ENCODE measurements at regions not wholly inside any gene's neighbourhood (a gene's known extent, or its start where the extent isn't known, plus 50 kb on each side); places are given as distances from the start of the nearest gene placed in this dataset.

DNA sequence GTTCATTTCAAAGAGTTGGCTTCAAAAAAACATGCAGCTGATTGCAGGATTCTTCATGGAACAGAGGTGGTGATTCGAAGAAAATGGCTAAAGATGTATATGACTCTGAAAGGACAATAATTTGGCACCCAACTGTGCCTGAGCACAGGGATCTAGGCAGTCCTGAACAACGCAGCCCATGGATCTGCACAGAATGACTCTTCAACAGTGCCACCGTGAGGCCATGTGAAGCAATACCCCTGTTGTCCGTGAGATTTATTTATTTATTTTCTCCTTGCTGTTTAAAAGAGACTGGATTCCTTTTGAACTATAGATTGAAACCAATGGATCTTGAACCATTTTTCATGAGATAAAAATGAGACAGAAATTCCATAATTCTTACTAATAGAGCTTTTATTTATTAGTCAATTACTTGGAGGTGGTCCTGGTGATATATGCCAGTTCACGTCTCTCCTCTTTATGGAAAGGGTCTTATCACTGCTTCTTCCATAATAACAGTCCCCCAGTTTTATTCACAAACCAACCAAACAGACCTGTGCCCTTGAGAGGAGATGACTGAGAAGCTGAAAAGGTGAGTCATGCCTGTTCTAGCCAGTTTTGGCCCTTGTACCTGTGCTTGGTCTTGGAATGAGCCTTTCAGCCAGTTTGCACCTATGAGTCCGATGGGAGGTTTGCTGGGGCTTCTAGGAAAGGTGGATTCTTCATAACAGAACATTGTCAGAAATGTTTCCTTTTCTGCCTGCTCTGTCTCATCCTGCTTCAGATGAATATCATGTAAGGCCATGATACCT is 1598.3 kb downstream of the AACS start:
- no peak for DNase-seq

DNA sequence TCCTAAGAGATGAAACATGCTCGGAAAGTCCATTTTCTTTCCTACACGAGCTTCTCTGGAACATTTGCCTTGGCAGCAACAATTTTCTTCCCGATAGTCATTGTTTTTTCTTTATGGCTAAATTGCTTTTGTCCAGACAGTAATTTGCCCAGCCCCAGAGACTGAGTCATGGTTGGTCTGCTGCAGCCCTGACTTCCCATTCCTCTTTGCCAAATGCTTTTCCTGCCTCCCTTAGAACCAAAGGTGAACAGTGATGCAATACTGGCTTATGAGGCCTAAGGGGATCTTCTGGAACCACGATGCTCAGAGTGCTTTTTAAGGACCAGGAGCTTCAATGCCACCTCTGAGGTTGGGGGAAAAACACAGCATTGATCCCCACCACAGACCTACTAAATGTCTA is 1599.6 kb upstream of the TMEM132C start:
- DNase-seq: no peak

DNA sequence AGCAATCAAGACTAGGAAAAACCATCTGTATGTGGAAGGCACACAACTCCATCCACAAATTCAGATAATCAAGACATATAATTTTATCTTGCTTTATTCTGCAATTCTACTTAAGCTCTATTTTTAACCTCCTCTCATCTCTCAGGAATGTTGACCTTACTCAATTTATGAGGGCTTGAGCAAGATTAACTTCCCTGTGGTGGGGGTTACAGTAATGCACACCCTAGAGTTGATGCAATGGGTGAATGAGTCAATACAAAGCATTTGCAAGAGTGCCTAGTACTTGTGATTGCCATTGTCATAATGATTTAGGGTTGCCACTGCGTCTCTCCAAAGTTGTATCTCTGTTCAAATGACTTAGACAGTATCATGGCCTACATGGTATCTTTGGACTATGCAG is 1598.4 kb upstream of the TMEM132C start:
- no peak for DNase-seq

DNA sequence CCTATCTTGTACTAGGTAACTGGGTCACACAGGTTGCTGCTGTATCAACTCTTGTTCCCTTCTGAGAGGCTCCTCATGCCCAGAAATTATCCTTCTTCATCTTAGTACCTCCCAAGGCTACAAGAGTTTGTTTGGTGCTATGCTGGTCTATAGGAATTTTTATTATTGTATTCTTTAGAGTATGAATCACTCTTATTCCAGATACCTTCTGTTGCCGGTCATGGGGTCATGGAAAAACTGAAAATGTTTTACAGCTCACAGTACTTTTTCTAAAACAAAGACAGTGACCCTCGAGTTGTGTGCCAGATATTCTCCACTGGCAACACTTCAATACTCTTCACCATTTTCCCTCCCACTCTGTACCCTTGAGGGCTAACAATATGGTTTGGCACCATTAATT is 1598.0 kb upstream of the TMEM132C start:
- no peak for DNase-seq

DNA sequence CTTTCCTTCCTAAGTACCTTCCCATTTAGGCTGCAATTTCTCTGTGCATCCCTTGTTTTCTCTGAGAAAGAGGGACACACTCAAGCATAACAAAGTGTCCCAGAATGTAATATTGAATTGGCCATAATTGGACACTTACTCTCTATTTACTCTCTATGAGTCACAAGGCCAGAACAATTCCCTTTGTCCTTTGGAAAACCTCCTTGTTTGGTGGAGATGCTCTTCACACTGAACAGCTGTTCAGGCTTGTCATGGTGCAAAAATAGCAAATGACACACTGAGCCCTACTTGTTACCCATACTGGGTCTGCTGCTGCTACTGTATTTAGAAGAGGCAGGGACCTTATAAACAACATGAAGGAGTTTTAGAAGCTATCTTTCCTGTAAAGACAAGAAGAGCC is 1590.5 kb upstream of the TMEM132C start:
- DNase-seq: no peak

DNA sequence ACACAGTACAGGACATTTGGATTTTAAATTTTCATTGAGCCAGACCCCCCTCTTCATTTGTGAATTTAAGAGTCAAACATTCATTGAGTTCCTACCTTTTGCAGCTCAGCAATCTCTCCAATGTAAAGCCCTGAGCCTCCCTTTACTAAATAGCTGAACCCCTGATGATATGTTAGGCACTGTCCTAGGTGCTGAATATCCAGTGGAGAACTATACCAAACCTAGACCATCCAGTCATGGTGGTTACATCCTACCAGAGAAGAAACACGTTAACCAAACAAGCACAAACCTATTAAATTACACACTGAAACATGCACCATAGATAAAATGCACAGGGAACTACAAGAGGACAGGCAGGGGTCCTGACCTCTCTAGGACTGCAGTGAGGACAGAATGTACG is 1585.3 kb upstream of the TMEM132C start:
- no peak for DNase-seq

DNA sequence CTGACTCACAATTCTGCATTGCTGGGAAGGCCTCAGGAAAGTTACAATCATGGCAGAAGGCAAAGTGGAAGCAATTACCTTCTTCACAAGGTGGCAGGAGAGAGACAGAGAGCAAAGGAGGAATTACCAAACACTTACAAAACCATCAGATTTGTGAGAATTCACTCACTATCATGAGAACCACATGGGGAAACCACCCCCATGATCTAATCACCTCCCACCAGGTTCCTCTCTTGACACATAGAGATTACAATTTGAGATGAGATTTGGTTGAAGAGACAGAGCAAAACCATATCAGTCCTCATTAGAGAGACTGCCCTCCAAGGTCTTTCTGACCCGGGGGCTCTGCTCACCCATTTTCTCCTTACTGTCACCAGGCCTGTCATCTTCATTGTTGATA is 1582.3 kb upstream of the TMEM132C start:
- DNase-seq: no peak

DNA sequence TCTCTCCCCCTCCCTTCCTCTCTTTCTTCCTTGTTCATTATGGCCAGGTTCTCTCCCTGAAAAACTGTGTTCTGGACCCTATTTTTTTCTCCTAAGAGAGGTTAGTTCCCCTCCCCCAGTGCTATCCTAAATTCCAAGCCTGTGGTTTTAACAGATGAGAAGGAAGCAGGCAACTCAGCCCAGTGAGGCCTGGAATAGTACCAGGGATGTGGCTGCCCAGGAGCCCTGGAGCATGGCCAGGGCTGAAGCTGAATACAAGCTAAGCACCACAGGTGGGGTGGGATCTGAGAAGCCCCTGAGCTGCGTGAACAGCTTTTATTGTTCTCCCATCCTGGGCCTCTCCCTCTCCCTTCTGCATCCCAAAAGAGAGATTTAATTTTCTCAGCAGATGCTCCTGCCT is 1581.3 kb upstream of the TMEM132C start:
- no peak for DNase-seq

DNA sequence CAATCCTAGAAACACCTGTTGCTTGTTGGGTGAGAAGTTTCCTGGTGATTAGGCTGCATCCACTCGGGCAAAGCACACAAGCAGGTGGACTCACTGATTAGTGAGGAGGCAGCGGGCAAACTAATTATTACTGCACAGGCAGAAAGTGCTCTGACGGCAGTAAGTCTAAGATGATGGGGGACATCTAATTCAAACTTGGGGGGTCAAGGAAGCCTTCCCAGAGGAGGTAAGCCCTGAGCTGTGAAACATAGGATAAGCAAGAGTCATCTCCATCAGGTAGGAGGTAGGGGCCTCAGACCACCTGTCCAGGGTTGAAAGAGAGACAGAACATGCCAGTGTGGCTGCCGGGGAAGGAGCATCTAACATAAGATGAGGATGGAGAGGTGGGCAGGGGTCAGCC is 1578.4 kb upstream of the TMEM132C start:
- DNase-seq: no peak

DNA sequence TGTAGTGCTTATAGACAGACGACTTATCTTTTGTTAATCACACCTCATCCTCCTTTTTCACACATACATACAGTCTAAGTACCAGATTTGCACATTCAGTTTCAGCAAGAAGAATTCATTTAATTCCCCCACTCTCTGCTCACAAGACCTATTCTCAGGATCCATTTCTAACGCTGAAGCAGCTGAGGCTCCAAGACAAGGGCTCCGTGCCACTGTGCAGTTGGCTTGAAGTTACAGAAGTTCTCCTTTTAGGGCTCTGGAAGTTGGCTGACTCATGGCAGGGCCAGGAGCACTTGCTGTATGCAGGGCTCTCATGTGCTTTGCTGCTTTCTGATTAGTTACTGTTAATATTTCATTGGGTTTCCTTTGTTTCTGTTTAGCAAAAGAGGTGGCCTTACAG is 1566.9 kb upstream of the TMEM132C start:
- no peak for DNase-seq

DNA sequence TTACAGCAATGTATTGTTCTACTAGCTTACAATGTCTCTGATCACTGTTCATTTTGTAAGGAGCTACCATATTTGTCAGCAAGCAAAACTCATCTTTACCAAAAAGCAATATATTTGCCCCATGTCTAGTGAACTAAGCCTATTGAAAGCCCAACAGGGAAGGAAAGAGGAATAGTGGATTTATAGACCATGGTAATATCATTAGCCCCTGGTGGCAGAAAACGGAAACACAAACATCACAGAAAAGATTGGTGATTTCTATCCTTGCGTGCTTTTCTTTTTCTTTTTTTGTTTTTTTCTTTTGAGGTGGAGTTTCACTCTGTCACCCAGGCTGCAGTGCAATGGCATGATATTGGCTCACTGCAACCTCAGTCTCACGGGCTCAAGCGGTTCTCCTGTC is 1562.4 kb upstream of the TMEM132C start:
- DNase-seq: no peak

DNA sequence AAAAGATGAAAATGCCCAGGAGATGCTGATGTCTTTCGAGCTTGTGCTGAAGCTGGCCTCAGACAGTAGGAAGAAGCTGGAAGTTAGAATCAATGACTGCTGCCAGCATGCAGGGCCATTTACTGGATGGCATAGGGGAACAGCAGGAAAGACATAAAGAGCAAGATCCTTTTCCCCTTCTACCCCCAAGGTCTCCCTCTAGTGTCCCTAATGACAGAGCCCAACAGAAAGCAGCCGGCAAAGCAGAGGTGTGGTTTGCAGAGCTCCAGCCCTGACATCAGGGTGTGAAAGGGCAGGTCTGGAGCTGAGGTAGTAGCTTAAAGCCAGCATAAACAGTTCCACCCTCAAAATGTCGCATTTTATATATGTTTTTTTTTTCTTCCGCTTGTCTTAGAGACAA is 1560.7 kb upstream of the TMEM132C start:
- no peak for DNase-seq

DNA sequence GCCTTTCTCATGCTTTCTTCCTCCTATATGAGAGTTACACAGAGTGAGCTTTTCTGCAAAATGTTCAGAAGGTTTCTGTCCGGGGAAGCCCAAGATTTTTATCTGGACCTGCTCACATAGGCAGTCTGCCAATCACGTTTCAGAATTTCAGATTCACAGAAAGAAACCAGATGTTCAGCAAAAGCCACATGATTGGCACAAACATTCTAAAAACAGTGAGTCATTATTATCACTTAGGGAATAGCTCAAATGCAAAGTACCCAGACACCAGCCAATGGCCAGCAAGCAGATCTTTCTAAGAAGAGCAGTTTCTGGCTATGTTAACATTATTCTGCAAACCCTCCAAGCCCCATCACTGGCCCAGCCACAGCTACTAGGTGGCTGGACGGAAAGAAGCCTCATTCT is 1558.5 kb upstream of the TMEM132C start:
- DNase-seq: no peak

DNA sequence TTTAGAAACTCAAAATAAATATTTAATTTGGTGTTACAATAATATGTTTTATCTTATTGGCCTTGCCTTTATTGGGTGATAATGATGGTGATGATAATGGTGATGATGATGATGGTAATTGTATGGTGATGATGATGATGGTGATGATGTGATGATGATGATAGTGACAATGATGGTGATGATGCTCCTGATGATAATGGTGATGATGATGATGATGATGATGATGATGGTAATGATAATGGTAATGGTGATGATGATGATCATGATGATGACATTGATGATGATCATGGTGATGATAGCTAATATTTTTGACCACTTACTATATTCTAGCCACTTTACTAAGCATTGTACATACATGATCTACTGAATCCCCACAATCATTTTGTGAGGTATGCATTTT is 1548.6 kb upstream of the TMEM132C start:
- no peak for DNase-seq

DNA sequence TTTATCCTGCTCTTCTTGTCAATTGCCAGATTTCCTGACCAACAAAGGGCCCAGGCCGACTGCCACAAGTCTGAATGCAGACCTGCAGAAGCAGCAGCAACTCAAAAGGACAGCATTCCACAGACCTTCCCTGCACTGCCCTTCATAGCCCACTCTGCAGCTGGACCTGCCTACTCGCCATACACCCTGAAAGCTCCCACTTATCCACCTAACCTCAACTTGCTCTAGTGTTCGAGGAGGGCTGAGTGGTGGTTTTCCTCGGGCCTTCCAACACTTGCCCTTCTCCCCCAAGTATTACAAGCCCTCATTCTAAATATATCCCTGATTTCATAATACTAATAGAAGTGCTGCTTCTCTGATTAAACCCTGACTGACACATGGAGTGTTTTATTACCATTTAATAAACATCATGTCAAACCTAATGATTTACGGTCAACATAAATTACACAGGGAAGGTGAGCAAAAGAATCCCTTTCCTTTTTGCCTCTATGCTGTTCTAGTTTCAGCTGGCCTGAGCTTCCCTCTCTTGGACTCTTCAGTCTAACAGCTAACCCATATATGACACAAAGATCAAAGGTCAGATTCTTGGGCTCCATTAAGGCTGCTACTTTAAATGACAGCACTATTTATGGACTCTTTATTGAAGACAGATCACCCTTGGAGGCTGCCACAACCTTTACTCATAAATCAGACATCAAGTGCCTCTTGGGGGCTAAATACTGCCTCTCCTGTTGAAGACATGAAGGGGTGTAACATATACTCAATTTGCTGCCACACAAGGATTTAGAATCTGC is 1546.9 kb upstream of the TMEM132C start:
- no peak for DNase-seq

DNA sequence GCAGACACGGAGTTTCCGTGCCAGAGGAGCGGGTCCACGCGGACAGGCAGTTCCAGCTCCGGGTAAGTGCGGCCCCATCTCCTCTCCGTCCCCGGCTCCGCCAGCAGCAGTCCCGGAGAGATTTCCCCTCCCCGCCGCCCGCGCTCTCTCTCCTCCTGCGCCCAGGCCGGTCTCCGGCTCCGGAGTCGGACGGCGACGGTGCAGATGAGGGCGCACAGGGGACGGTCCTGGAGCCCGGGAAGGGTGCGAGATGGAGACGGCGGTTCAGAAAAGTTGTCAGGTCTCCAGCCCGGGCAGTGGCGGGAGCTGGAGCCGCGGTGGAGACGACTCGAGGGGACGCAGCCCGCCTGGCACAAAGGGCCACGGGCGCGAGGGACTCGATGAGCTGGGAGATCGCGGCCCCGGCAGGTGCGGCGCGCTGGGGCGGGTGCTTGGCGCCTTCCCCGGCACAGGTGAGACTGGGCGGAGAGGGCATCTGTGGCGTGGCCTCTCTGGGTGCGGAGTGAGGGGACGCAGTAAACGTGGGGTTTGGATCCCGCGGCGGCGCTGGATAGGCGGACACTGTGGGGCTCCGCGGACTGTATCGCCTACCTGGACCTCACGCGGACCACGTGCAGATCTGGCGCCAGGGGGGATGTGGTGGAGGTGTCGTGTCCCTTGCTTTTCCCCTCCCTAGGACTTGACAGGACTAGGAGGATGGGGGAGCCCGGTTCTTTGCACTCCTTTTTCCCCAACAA is 1540.3 kb upstream of the TMEM132C start:
- no peak for DNase-seq

DNA sequence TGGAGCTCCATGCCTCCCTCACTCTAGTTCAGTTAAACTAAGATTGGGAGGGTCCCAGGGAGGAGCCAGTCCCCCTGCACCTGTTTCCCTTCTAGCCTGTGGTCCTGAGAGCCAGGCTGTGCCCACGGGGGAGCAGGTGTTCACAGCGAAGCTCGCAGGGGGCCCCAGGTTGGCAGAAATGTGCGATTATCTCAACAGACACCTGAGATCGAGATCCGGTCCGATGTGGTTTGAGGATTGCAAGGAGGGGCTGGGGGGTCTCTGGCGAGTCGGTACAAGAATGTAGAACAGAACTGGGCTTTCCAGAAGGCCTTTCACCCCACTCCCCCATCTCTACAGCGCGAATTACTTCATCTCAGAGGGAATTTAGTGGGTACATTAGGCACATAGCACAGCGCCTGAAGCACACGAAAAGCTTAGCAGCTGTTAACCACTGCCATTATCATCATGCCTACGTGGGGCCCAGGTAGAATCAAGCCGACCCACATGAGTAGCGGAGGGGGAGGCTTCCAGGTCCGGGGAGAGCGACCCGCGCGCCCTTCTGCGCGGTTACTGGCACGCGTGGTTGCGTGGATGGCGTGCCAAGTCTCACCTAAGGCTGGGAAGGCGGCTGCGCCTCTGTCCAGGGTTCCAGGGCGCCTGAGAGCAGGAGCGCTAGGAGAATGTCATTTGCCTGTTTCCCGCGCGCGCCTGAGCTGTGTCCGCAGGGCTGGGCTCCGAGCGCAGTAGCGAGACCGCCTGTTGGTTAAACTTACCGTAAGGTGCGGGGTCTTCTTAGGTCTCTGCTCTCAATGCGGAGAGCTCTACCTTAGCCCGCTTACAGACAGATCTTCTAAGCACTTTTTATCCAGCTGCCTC is 1539.5 kb upstream of the TMEM132C start:
- DNase-seq: no peak

DNA sequence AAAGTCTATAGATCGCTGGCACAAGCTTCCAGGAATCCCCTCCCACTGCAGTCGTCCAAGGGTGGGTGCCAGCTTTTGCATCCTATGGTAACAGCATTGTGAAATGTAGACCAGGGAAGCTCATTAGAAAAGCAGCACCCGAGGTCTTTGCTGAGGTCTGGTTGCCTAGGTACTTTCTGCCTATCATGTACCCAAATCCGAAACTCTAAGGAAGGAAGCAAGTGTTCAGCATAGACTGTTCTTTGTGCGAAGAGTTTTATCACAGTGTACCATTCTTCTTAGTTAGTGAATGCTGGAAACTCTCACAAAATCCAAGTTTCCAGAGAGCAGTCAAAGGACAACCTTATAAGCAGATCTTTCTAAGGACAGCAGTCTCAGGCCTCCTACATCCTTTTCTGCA is 1532.7 kb upstream of the TMEM132C start:
- no peak for DNase-seq

DNA sequence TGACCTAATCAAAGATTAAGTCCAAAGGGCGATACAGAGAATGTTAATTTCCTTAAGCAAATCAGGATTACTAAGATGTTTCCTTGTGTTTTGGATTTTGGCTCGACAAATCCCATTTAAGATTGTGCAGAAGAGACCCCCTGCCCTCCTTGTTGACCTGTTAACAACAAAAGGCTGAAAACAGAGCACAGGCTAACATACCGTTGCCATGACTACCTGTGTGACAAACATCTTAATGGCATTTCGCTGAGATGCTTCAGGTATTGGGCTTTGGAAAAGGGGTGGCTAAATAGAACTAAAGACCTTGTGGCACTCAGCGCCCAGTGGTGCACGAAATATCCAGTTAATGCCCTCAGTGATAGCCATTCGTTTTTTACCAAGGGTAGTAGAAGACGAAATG is 1532.3 kb upstream of the TMEM132C start:
- DNase-seq: no peak

DNA sequence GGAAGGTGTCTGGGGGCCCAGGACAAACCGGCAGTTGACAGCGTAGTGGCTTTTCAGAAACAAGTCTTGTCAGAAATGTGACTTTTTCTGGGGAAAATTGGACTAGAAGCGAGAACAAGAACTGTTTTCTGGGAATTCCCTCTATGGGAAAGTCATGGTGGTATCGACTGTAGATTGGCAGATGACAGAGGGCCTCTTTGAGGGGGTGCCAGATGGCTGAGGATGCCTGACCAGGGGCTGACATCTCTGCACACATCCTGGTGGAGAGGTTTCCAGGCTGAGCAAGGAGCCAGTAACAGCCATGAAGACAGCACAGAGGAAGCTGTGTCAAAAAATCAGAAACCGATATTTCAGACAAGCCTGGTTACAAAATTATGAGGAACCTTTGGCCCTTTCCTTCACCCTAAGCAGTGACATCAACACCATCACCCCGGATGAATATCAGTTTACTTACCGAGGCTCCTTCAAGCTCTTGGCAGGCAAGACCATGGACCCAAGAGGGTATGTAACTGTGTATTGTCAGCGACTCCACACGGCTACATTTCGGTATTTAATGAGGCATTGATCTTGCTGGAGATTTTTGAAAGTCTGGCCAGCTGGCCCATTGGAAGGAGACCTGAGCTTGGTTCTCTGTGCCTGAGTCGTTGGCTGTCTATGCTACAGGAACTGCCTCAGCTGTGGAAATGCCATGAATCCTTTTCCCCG is 1525.3 kb upstream of the TMEM132C start:
- DNase-seq: no peak

DNA sequence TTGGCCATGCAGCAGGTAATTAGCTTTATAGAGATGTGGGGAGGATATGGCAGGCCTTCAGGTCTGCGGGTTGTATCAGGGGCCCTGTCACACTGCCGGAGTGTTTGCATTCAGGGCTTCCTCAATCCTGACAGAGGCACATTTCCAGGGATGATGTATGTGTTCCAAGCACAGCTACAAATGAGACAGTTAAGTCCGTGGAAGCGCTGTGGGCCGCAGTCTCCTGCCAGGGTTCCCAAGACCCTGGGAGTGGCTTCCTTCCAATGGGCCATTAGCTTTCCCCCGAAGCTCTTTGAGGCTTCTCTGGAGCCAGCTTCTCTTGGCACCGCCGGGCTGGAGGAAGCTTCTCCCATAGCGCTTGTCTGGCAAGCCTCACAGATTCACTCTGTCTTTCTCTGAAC is 1524.7 kb upstream of the TMEM132C start:
- DNase-seq: no peak

DNA sequence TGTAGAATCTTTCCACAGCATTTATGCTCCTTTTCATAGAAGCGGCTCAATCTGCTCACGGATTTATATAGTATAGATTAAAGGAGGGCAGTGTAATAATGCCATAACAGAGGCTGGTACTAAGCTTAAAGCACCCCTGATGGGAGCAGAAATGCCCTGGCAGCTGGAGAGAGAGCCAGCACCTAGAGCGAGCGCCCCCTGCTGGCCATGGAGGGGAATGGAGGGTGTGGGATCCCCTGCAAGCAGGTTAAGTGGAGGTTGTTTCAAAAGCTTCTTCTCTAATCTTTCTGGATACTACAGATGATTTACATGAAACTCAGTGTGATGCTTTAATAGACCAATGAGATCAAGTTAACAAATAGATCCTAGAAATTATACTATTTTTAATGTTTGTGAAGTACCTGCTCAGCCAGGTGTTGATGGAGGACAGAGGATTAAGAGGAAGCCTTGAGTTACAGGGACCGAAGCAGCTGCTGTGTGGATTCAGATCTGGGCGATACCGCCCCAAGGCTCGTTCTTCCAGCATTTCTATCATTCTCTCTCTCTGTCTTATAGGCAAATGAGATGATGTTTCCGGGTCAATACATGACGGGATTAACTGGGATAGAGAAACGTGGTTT is 1519.3 kb upstream of the TMEM132C start:
- no peak for DNase-seq
